Endodermal cell (in vitro differentiated cells): ENCODE measurements at regions not wholly inside any gene's neighbourhood (a gene's known extent, or its start where the extent isn't known, plus 50 kb on each side); places are given as distances from the start of the nearest gene placed in this dataset.
A peak's percentile ranks its signal among the peaks of the same experiment; 100 is the strongest.

Experiments
- DNase-seq: peaks from one replicate; pipeline ENCODE4 v3.0.0-alpha.2; 2017
- H3K27ac ChIP-seq: 2 replicates; pipeline ENCODE4 v1.5.1; 2013; ENCODE audit warnings: mild to moderate bottlenecking, low read depth, low read length, moderate library complexity
- H3K27me3 ChIP-seq: 2 replicates; pipeline ENCODE4 v1.6.1; 2013; ENCODE audit warnings: mild to moderate bottlenecking, low read length, moderate library complexity; ENCODE audit not compliant: insufficient read depth, control insufficient read depth, poor library complexity, severe bottlenecking
- H3K36me3 ChIP-seq: 2 replicates; pipeline ENCODE4 v1.7.0; 2013; ENCODE audit warnings: mild to moderate bottlenecking, low read length, moderate library complexity; ENCODE audit not compliant: control insufficient read depth, insufficient read depth
- H3K4me1 ChIP-seq: one replicate; pipeline ENCODE4 v1.7.0; 2013; ENCODE audit warnings: low read length; ENCODE audit not compliant: control insufficient read depth, insufficient read depth
- H3K4me3 ChIP-seq: 2 replicates; pipeline ENCODE4 v1.5.1; 2013; ENCODE audit warnings: mild to moderate bottlenecking, low read length, moderate library complexity
- H3K9ac ChIP-seq: 2 replicates; pipeline ENCODE4 v1.6.1; 2013; ENCODE audit warnings: mild to moderate bottlenecking, low read length, moderate library complexity; ENCODE audit not compliant: poor library complexity, severe bottlenecking; ENCODE audit errors: extremely low read depth
- H3K9me3 ChIP-seq: 2 replicates; pipeline ENCODE4 v1.6.1; 2013; ENCODE audit warnings: mild to moderate bottlenecking, low read length, moderate library complexity; ENCODE audit not compliant: control insufficient read depth
- H3K27ac Mint-ChIP-seq: 2 replicates; pipeline ENCODE4 v1.8.0; 2020; ENCODE audit warnings: mixed read lengths
- H3K27me3 Mint-ChIP-seq: 2 replicates; pipeline ENCODE4 v1.8.0; 2021; ENCODE audit warnings: mild to moderate bottlenecking, mixed read lengths; ENCODE audit not compliant: insufficient read depth
- H3K36me3 Mint-ChIP-seq: 2 replicates; pipeline ENCODE4 v1.8.0; 2020; ENCODE audit warnings: low read depth, mixed read lengths
- H3K4me1 Mint-ChIP-seq: 2 replicates; pipeline ENCODE4 v1.8.0; 2020; ENCODE audit warnings: mixed read lengths
- H3K4me3 Mint-ChIP-seq: 2 replicates; pipeline ENCODE4 v1.8.0; 2020; ENCODE audit warnings: mild to moderate bottlenecking, moderate library complexity, mixed read lengths
- H3K9me3 Mint-ChIP-seq: 2 replicates; pipeline ENCODE4 v1.8.0; 2020; ENCODE audit warnings: mild to moderate bottlenecking, mixed read lengths
- WGBS, 2 experiments: methylation state at CpG; one replicate each; pipeline versions ENCODE4 v1.1.5 to v1.1.7; 2013; ENCODE audit warnings: missing lambda C conversion rate in 2 of 2, mixed read lengths in 1 of 2; ENCODE audit not compliant: insufficient coverage in 1 of 2, insufficient read length in 1 of 2; 5-methylcytosine and 5-hydroxymethylcytosine counted together
- TF ChIP-seq, protein P1 (sequence below): fragments of 200-600 bp; sonication (generic); conservative IDR thresholded peaks from 2 replicates; pipeline ENCODE4 v1.5.0; 2021; ENCODE audit warnings: antibody characterized with exemption, mild to moderate bottlenecking

DNA sequence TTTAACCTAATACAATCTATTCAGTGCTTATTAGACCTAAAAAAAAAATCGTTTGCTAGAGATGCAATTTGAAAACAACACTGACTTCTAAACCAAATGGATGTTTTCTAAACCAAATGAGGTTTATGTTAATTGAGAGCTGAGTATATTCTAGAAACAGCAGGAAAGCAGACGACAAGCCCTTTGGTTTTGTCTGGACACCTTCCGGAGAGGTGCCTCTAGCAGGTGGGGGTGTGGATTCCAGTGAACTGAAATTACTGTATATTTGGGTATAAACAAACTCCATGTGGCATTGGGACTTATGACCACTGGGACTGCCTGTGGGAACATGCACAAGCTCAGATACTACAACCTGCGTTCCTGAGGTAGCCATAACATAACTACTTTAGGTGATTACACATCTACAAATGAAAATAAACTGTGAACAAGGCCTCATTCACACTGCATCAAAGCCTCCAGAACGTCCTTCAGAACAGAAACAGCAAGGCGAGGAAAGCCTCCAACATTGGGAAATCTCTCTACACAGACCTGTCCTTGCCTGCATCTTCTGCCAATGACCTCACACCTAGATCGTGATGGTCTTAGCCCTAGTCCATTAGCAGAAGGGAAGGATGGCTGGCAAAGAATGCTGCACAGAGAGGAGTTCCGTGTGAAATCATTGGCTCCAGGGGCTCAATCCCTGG, 206.8 kb upstream of the FOXQ1 start:
- TF ChIP-seq, protein P1, sequence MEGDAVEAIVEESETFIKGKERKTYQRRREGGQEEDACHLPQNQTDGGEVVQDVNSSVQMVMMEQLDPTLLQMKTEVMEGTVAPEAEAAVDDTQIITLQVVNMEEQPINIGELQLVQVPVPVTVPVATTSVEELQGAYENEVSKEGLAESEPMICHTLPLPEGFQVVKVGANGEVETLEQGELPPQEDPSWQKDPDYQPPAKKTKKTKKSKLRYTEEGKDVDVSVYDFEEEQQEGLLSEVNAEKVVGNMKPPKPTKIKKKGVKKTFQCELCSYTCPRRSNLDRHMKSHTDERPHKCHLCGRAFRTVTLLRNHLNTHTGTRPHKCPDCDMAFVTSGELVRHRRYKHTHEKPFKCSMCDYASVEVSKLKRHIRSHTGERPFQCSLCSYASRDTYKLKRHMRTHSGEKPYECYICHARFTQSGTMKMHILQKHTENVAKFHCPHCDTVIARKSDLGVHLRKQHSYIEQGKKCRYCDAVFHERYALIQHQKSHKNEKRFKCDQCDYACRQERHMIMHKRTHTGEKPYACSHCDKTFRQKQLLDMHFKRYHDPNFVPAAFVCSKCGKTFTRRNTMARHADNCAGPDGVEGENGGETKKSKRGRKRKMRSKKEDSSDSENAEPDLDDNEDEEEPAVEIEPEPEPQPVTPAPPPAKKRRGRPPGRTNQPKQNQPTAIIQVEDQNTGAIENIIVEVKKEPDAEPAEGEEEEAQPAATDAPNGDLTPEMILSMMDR, result no peak
- H3K27ac Mint-ChIP-seq, result no peak overlapping the region
- no peak overlapping the region for H3K4me3 Mint-ChIP-seq
- Histone ChIP-seq H3K36me3 (no peaks in the 10 kb centered on the region), H3K4me1 (peaks cover 5% of the 10 kb centered on the region), H3K9me3 (peaks cover 12% of the 10 kb centered on the region), H3K9ac (no peak overlapping the region), H3K4me3 (no peak overlapping the region), H3K27ac (no peak overlapping the region), H3K27me3 (peaks cover 18% of the 10 kb centered on the region)
- peaks cover 17% of the 10 kb centered on the region for H3K4me1 Mint-ChIP-seq
- WGBS, 2 experiments, result 57 to 63% methylated on average over 6 to 8 of the region's 8 CpGs
- H3K36me3 Mint-ChIP-seq, result no peaks in the 10 kb centered on the region
- H3K27me3 Mint-ChIP-seq, result peaks cover 75% of the 10 kb centered on the region
- peaks cover 12% of the 10 kb centered on the region for H3K9me3 Mint-ChIP-seq
- no peak for DNase-seq

DNA sequence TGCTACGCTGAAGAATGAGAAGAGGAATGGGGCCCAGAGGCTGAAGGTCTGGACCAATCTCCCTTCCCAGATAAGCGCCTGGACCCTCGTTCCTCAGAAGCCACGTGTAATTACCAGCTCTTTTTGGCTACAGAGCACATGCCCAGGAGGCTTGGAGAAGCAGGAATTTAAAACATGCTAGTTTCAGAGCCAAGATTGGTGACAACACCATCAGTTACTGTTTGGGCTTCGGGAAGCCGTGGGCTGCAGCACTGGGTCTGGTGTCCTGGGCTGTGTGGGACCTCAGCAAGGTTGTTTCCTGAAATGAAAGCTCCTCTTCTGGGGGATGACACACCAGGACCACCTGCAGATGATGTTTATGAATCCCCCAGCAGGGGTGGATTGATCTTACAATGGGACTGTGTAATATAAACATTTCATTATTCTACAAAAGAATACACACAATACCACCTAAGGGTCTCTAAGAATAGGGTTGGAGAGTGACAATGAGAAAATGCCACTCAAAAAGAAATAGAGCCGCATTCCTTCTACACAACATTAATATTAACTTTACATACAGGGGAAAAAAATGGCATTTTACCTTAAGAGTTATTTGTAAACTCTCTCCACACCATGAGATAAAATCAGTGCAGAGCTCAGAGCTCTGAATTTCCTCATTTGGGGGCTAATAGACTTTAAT, 207.8 kb upstream of the FOXQ1 start:
- TF ChIP-seq, protein P1, result no peak
- peaks cover 86% of the 10 kb centered on the region for H3K27me3 Mint-ChIP-seq
- H3K27ac ChIP-seq, result peak overlapping the region; percentile 69
- H3K4me3 ChIP-seq, result no peak overlapping the region
- peaks cover 22% of the 10 kb centered on the region for H3K4me1 Mint-ChIP-seq
- no peak overlapping the region for H3K27ac Mint-ChIP-seq
- H3K4me1 ChIP-seq, result peaks cover 5% of the 10 kb centered on the region
- 46 to 57% methylated on average over 4 to 7 of the region's 7 CpGs for WGBS, 2 experiments
- no peak overlapping the region for H3K4me3 Mint-ChIP-seq
- H3K27me3 ChIP-seq, result peaks cover 18% of the 10 kb centered on the region
- H3K36me3 ChIP-seq, result no peaks in the 10 kb centered on the region
- DNase-seq, result peak; percentile 59
- H3K36me3 Mint-ChIP-seq, result no peaks in the 10 kb centered on the region
- peaks cover 12% of the 10 kb centered on the region for H3K9me3 Mint-ChIP-seq
- no peak overlapping the region for H3K9ac ChIP-seq
- peaks cover 12% of the 10 kb centered on the region for H3K9me3 ChIP-seq

DNA sequence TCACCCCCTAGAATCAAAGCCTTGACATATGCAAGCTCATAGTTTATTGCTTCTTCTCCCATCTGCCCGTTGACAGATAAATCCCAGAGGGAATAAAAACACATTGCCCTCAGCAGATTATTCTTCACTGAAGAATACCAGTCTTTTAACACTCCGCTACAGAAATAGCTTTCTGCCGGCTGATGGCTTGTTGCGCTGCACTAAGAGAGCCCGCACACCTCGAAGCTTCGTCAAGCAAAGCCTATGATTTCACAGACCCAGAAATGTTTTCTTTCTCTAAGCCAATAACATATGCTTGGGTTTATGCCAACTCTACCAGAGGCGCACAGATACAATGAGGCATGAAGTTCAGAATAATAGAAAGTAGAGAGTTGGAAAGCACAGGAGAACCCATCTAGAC, 208.9 kb upstream of the FOXQ1 start:
- no peak overlapping the region for H3K9ac ChIP-seq
- peaks cover 5% of the 10 kb centered on the region for H3K4me1 ChIP-seq
- peak overlapping the region; percentile 53 for H3K27ac ChIP-seq
- peaks cover 12% of the 10 kb centered on the region for H3K9me3 ChIP-seq
- peaks cover 81% of the 10 kb centered on the region for H3K27me3 Mint-ChIP-seq
- no peak overlapping the region for H3K4me3 Mint-ChIP-seq
- no peak for DNase-seq
- WGBS, 2 experiments, result 95 to 100% methylated on average over 8 of the region's 8 CpGs
- H3K9me3 Mint-ChIP-seq, result peaks cover 12% of the 10 kb centered on the region
- no peaks in the 10 kb centered on the region for H3K36me3 Mint-ChIP-seq
- no peak overlapping the region for H3K4me3 ChIP-seq
- H3K36me3 ChIP-seq, result no peaks in the 10 kb centered on the region
- peaks cover 22% of the 10 kb centered on the region for H3K4me1 Mint-ChIP-seq
- no peak overlapping the region for H3K27ac Mint-ChIP-seq
- H3K27me3 ChIP-seq, result peaks cover 18% of the 10 kb centered on the region
- TF ChIP-seq, protein P1, result no peak
